H9 (cell line): ENCODE measurements at regions not wholly inside any gene's neighbourhood (a gene's known extent, or its start where the extent isn't known, plus 50 kb on each side); places are given as distances from the start of the nearest gene placed in this dataset.
A peak's percentile ranks its signal among the peaks of the same experiment; 100 is the strongest.

ENCODE experiments used
- DNase-seq: peaks from one replicate; pipeline ENCODE4 v3.0.0-alpha.2; 2017
- H2AFZ ChIP-seq: one replicate; pipeline ENCODE4 v1.6.1; 2013; ENCODE audit warnings: mild to moderate bottlenecking, low read length, control low read depth, moderate library complexity
- H2AK5ac ChIP-seq: 2 replicates; pipeline ENCODE4 v1.6.1; 2013; ENCODE audit warnings: low read length, control low read depth, mixed read lengths; ENCODE audit not compliant: insufficient read length
- H2BK120ac ChIP-seq: one replicate; pipeline ENCODE4 v1.6.1; 2013; ENCODE audit warnings: low read depth, mild to moderate bottlenecking, low read length, control low read depth, inconsistent platforms; ENCODE audit not compliant: poor library complexity, severe bottlenecking
- H2BK12ac ChIP-seq: 2 replicates; pipeline ENCODE4 v1.6.1; 2013; ENCODE audit warnings: low read length, control low read depth, mixed read lengths, low read depth; ENCODE audit not compliant: insufficient read length
- H2BK15ac ChIP-seq: 2 replicates; pipeline ENCODE4 v1.6.1; 2013; ENCODE audit warnings: low read depth, low read length, control low read depth
- H2BK20ac ChIP-seq: one replicate; pipeline ENCODE4 v1.6.1; 2013; ENCODE audit warnings: low read depth, mild to moderate bottlenecking, low read length, control low read depth, inconsistent platforms; ENCODE audit not compliant: poor library complexity, severe bottlenecking
- H2BK5ac ChIP-seq: 2 replicates; pipeline ENCODE4 v1.6.1; 2013; ENCODE audit warnings: low read length, control low read depth, mixed read lengths; ENCODE audit not compliant: insufficient read length
- H3K14ac ChIP-seq: 2 replicates; pipeline ENCODE4 v1.6.1; 2013; ENCODE audit warnings: low read length, control low read depth; ENCODE audit not compliant: insufficient read depth
- H3K18ac ChIP-seq: 2 replicates; pipeline ENCODE4 v1.6.1; 2013; ENCODE audit warnings: low read depth, mild to moderate bottlenecking, mixed read lengths, low read length, control low read depth; ENCODE audit not compliant: insufficient read length
- H3K23ac ChIP-seq: 2 replicates; pipeline ENCODE4 v1.6.1; 2013; ENCODE audit warnings: low read length, control low read depth, mixed read lengths, low read depth; ENCODE audit not compliant: insufficient read length
- H3K23me2 ChIP-seq: 2 replicates; pipeline ENCODE4 v1.6.1; 2013; ENCODE audit warnings: low read depth, mild to moderate bottlenecking, mixed read lengths, low read length, control low read depth; ENCODE audit not compliant: insufficient read length, poor library complexity, severe bottlenecking
- H3K27ac ChIP-seq: 2 replicates; pipeline ENCODE4 v1.5.1; 2013; ENCODE audit warnings: low read length, control low read depth, mixed read lengths, low read depth; ENCODE audit not compliant: insufficient read length
- H3K27me3 ChIP-seq: 2 replicates; pipeline ENCODE4 v1.6.1; 2013; ENCODE audit warnings: low read length, control low read depth, inconsistent platforms; ENCODE audit not compliant: insufficient read depth
- H3K4ac ChIP-seq: 2 replicates; pipeline ENCODE4 v1.6.1; 2013; ENCODE audit warnings: low read depth, mild to moderate bottlenecking, control low read depth, inconsistent platforms, low read length, moderate library complexity
- H3K4me1 ChIP-seq: 2 replicates; pipeline ENCODE4 v1.6.1; 2013; ENCODE audit warnings: low read length, control low read depth, inconsistent platforms; ENCODE audit not compliant: insufficient read depth
- H3K4me2 ChIP-seq: 2 replicates; pipeline ENCODE4 v1.6.1; 2013; ENCODE audit warnings: low read length, control low read depth, mixed read lengths; ENCODE audit not compliant: insufficient read length, insufficient read depth
- H3K56ac ChIP-seq: 2 replicates; pipeline ENCODE4 v1.6.1; 2013; ENCODE audit warnings: low read depth, mild to moderate bottlenecking, mixed read lengths, low read length, control low read depth; ENCODE audit not compliant: insufficient read length
- H3K79me1 ChIP-seq: 2 replicates; pipeline ENCODE4 v1.6.1; 2013; ENCODE audit warnings: low read depth, mild to moderate bottlenecking, moderate library complexity, low read length, control low read depth, inconsistent platforms; ENCODE audit not compliant: insufficient read depth, poor library complexity, severe bottlenecking
- H3K79me2 ChIP-seq: 2 replicates; pipeline ENCODE4 v1.6.1; 2013; ENCODE audit warnings: low read length, control low read depth, inconsistent platforms; ENCODE audit not compliant: insufficient read depth
- H3K9ac ChIP-seq: 2 replicates; pipeline ENCODE4 v1.6.1; 2013; ENCODE audit warnings: low read length, control low read depth, mixed read lengths; ENCODE audit not compliant: insufficient read length; ENCODE audit errors: extremely low read depth
- H3K9me3 ChIP-seq: one replicate; pipeline ENCODE4 v1.6.1; 2013; ENCODE audit warnings: low read depth, low read length, inconsistent platforms; ENCODE audit not compliant: control insufficient read depth
- H3T11ph ChIP-seq: one replicate; pipeline ENCODE4 v1.6.1; 2013; ENCODE audit warnings: mild to moderate bottlenecking, low read length, control low read depth, inconsistent platforms
- H4K20me1 ChIP-seq: one replicate; pipeline ENCODE4 v1.6.1; 2013; ENCODE audit not compliant: control insufficient read depth, insufficient read length, insufficient read depth
- H4K5ac ChIP-seq: 2 replicates; pipeline ENCODE4 v1.6.1; 2013; ENCODE audit warnings: low read depth, mild to moderate bottlenecking, mixed read lengths, low read length, control low read depth; ENCODE audit not compliant: insufficient read length
- H4K8ac ChIP-seq: replicated peaks from 2 replicates; pipeline ENCODE4 v1.6.1; 2013; ENCODE audit warnings: low read length, control low read depth, mixed read lengths, low read depth; ENCODE audit not compliant: insufficient read length
- H4K91ac ChIP-seq: 2 replicates; pipeline ENCODE4 v1.6.1; 2013; ENCODE audit warnings: low read depth, mild to moderate bottlenecking, moderate library complexity, mixed read lengths, low read length, control low read depth; ENCODE audit not compliant: insufficient read length
- H3K27ac Mint-ChIP-seq, 3 experiments: 2 replicates in 2 of 3; 3 replicates in 1 of 3; pipeline ENCODE4 v1.8.0; 2020 to 2021; ENCODE audit warnings: mixed read lengths in 3 of 3, mild to moderate bottlenecking in 1 of 3, moderate library complexity in 1 of 3
- H3K27me3 Mint-ChIP-seq: 2 replicates; pipeline ENCODE4 v1.8.0; 2021; ENCODE audit warnings: low read depth, mild to moderate bottlenecking, moderate library complexity, mixed read lengths
- H3K36me3 Mint-ChIP-seq, 3 experiments: 2 replicates in 2 of 3; 3 replicates in 1 of 3; pipeline ENCODE4 v1.8.0; 2020 to 2021; ENCODE audit warnings: low read depth in 3 of 3, mixed read lengths in 3 of 3; ENCODE audit not compliant: insufficient read depth in 1 of 3
- H3K4me1 Mint-ChIP-seq, 2 experiments: 2 replicates each; pipeline ENCODE4 v1.8.0; 2020; ENCODE audit warnings: mixed read lengths in 2 of 2
- H3K4me3 Mint-ChIP-seq, 2 experiments: 2 replicates in 1 of 2; 3 replicates in 1 of 2; pipeline ENCODE4 v1.8.0; 2020 to 2021; ENCODE audit warnings: mild to moderate bottlenecking in 2 of 2, mixed read lengths in 2 of 2, moderate library complexity in 1 of 2
- H3K9me3 Mint-ChIP-seq, 2 experiments: 2 replicates in 1 of 2; 3 replicates in 1 of 2; pipeline ENCODE4 v1.8.0; 2020; ENCODE audit warnings: mild to moderate bottlenecking in 2 of 2, mixed read lengths in 2 of 2, moderate library complexity in 1 of 2
- CTCF ChIP-seq: fragments of 200-600 bp; sonication (generic); conservative IDR thresholded peaks from 3 replicates; pipeline ENCODE4 v1.8.0; 2021; ENCODE audit warnings: antibody characterized with exemption, mild to moderate bottlenecking
- WGBS: extraction: QIAGEN DNeasy Blood & Tissue Kit; methylation state at CpG from one replicate; pipeline ENCODE4 v1.1.7; 2013; ENCODE audit warnings: missing lambda C conversion rate, low lambda C conversion rate, mixed read lengths; ENCODE audit not compliant: insufficient read length; ENCODE audit errors: extremely low coverage; 5-methylcytosine and 5-hydroxymethylcytosine counted together

GRCh38 chr2:62303788-62304187, 107.9 kb downstream of the B3GNT2 start:
- Mint-ChIP-seq H3K27me3 (no peaks in the 10 kb centered on the region; the same call in 1 of the 2 replicates), H3K9me3 (no peaks in the 10 kb centered on the region), H3K4me1 (peaks cover 40% of the 10 kb centered on the region in 2 experiments), H3K36me3 (no peaks in the 10 kb centered on the region; a peak in 1 of 7 replicates), H3K4me3 (no peak overlapping the region), H3K27ac (peak overlapping the region in 1 of 3 experiments; percentile 49; a peak in 1 of 7 replicates)
- Histone ChIP-seq H3T11ph (no peak overlapping the region), H2BK120ac (no peak overlapping the region), H3K23me2 (no peaks in the 10 kb centered on the region), H3K79me2 (no peaks in the 10 kb centered on the region), H3K56ac (no peak overlapping the region), H2BK5ac (no peak overlapping the region), H3K4me2 (no peak overlapping the region), H2BK12ac (no peak overlapping the region), H3K4me1 (peaks cover 19% of the 10 kb centered on the region), H3K23ac (no peak overlapping the region), H2BK15ac (no peak overlapping the region), H3K9ac (no peak overlapping the region), H3K27me3 (no peaks in the 10 kb centered on the region), H2BK20ac (no peak overlapping the region), H4K8ac (no peak overlapping the region), H2AK5ac (no peak overlapping the region), H3K14ac (no peak overlapping the region), H3K27ac (no peak overlapping the region), H2AFZ (no peak overlapping the region), H3K79me1 (no peaks in the 10 kb centered on the region), H4K91ac (no peak overlapping the region), H4K5ac (no peak overlapping the region), H3K4ac (no peak overlapping the region), H3K18ac (no peak overlapping the region), H3K9me3 (no peaks in the 10 kb centered on the region), H4K20me1 (no peaks in the 10 kb centered on the region)
- DNase-seq: no peak
- no CpG with 5 or more reads among the region's 3 CpGs for WGBS
- no peak for TF ChIP-seq CTCF
